ENCODE measurements at regions not wholly inside any gene's neighbourhood (a gene's known extent, or its start where the extent isn't known, plus 50 kb on each side); places are given as distances from the start of the nearest gene placed in this dataset.
A peak's percentile ranks its signal among the peaks of the same experiment; 100 is the strongest.

DNA sequence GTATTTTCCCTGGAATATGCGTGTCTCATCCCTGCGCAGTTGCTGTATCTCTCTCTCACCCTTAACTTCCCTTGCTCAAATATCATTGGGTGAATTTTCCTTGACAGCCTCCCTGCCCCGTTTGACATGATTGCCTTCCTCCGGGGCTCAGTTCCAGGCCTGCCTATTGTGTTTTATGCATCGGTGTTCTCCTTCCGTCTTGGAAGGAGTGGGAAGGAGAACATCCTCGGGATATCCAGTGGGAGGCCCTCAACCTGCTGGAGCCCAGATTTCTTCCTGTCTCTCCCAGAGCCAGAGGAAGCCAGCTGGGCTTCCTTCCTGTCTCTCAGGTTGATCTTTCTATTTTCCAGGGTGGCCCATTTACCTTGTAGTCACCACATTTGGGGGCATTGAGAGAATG lies 434.7 kb upstream of the HS6ST1 start:
- Mint-ChIP-seq H3K4me3 (no peak overlapping the region), H3K36me3 (no peaks in the 10 kb centered on the region), H3K27me3 (peaks cover 7% of the 10 kb centered on the region), H3K9me3 (no peaks in the 10 kb centered on the region), H3K4me1 (peaks cover 0 to 2% (median 0%) of the 10 kb centered on the region in 4 donors), H3K27ac (no peak overlapping the region)
- no peaks in the 10 kb centered on the region for H3K36me3 ChIP-seq (ENCODE audit: control insufficient read depth, insufficient read depth, low read length)
- no peak overlapping the region for H3K27ac ChIP-seq (ENCODE audit: insufficient read depth, low read length, poor library complexity, severe bottlenecking)
- no peaks in the 10 kb centered on the region for H3K4me1 ChIP-seq (ENCODE audit: control insufficient read depth, insufficient read depth, low read length, poor library complexity, severe bottlenecking)
- no peaks in the 10 kb centered on the region for H3K27me3 ChIP-seq (ENCODE audit: control insufficient read depth, insufficient read depth, low read length)
- DNase-seq: no peak
- ATAC-seq (ENCODE audit: low read depth in 2 of 2): no peak
- no peaks in the 10 kb centered on the region for H3K9me3 ChIP-seq (ENCODE audit: control insufficient read depth in 2 of 2, low read length in 2 of 2)
- no peak overlapping the region for H3K4me3 ChIP-seq (ENCODE audit: low read depth, low read length)

DNA sequence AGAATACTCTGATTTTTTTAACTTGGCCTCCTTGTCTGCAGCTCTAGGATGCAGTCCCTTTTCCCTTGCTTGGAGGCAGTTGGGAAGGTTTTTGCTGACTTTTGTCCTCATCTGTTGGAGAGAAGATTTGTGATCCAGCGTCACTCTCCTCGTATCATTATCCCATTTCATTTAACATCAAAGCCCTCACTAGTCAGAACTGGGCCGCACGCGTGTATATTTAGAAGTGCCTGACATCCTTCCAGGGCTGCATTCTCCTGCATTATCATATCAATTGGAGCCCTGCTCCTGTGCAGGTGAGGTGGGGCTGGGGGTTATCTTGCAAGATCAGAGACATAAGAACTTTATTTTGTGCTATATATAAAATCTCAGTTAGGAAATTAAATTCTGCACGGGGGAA lies 435.1 kb upstream of the HS6ST1 start:
- no peaks in the 10 kb centered on the region for H3K36me3 Mint-ChIP-seq
- no peak for ATAC-seq (ENCODE audit: low read depth in 2 of 2)
- peaks cover 0 to 2% (median 0%) of the 10 kb centered on the region in 4 donors for H3K4me1 Mint-ChIP-seq
- Histone ChIP-seq H3K27ac (ENCODE audit: insufficient read depth, low read length, poor library complexity, severe bottlenecking) (no peak overlapping the region), H3K36me3 (ENCODE audit: control insufficient read depth, insufficient read depth, low read length) (no peaks in the 10 kb centered on the region), H3K4me3 (ENCODE audit: low read depth, low read length) (no peak overlapping the region), H3K9me3 (ENCODE audit: control insufficient read depth in 2 of 2, low read length in 2 of 2) (no peaks in the 10 kb centered on the region), H3K4me1 (ENCODE audit: control insufficient read depth, insufficient read depth, low read length, poor library complexity, severe bottlenecking) (no peaks in the 10 kb centered on the region), H3K27me3 (ENCODE audit: control insufficient read depth, insufficient read depth, low read length) (no peaks in the 10 kb centered on the region)
- H3K4me3 Mint-ChIP-seq: no peak overlapping the region
- DNase-seq: no peak
- no peaks in the 10 kb centered on the region for H3K9me3 Mint-ChIP-seq
- peaks cover 7% of the 10 kb centered on the region for H3K27me3 Mint-ChIP-seq
- H3K27ac Mint-ChIP-seq: no peak overlapping the region

DNA sequence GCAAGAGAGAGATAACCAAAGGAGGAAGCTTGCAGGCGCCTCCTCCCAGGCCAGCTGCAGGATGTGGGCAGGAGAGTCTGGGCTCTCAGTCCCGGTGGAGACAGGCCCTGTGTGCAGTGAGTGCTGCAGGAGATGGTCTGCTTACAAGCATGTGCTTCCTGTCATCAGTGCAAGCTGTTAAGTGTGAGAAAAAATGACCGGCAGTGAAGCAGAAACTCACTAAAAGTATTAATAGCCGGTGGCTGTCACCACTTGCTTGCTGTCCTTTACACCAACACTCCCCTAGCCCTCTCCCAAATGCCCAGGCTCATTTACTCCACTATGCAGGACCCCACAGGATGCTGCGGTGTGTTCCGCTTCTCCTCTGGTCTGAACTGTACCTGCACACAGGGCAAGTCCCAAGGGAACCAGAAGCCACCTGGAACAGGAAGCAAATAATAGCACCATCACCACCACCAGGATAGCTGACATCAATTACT lies 435.6 kb upstream of the HS6ST1 start:
- Histone ChIP-seq H3K4me3 (ENCODE audit: low read depth, low read length) (no peak overlapping the region), H3K27ac (ENCODE audit: insufficient read depth, low read length, poor library complexity, severe bottlenecking) (no peak overlapping the region), H3K4me1 (ENCODE audit: control insufficient read depth, insufficient read depth, low read length, poor library complexity, severe bottlenecking) (no peaks in the 10 kb centered on the region), H3K27me3 (ENCODE audit: control insufficient read depth, insufficient read depth, low read length) (no peaks in the 10 kb centered on the region), H3K9me3 (ENCODE audit: control insufficient read depth in 2 of 2, low read length in 2 of 2) (no peaks in the 10 kb centered on the region), H3K36me3 (ENCODE audit: control insufficient read depth, insufficient read depth, low read length) (no peaks in the 10 kb centered on the region)
- DNase-seq: peak in 1 of 3 donors; percentile 28
- peaks cover 0 to 2% (median 0%) of the 10 kb centered on the region in 4 donors for H3K4me1 Mint-ChIP-seq
- no peaks in the 10 kb centered on the region for H3K36me3 Mint-ChIP-seq
- no peak for ATAC-seq (ENCODE audit: low read depth in 2 of 2)
- peaks cover 7% of the 10 kb centered on the region for H3K27me3 Mint-ChIP-seq
- no peak overlapping the region for H3K4me3 Mint-ChIP-seq
- H3K27ac Mint-ChIP-seq: no peak overlapping the region
- H3K9me3 Mint-ChIP-seq: no peaks in the 10 kb centered on the region

DNA sequence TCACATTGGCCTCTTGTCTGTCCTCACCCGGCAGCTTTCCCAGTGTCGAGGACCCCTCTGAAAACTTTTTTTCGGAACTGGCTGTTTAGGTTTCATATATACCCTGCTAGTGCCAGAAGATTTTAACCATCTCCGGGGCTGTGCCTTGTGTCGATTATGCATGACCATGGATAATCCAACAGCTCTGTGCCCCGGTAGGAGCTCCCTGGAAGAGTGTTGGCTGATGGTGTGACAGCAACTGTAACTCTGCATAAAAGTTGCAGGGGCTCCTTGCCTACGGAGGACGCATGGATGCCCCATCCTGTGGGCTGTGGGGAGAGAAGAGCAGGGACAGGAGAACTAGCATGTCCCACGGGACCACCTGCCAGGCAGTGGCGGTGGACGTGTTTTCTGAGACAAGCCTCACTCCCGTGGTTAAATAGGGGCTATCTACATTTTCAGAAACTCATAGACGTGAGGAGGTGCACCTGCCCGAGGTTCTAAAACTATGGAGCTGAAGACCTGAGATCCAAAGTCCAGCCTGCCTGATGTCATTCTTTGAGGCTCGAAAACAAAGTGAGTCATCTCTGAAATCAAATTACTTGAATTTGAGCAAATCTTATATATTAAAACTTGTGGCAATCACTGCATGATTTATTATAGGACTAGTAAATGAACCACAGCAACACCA lies 437.2 kb upstream of the HS6ST1 start:
- H3K36me3 Mint-ChIP-seq: no peaks in the 10 kb centered on the region
- peaks cover 7% of the 10 kb centered on the region for H3K27me3 Mint-ChIP-seq
- H3K4me3 ChIP-seq (ENCODE audit: low read depth, low read length): no peak overlapping the region
- H3K4me3 Mint-ChIP-seq: no peak overlapping the region
- peaks cover 0 to 5% (median 0%) of the 10 kb centered on the region in 7 donors for H3K9me3 Mint-ChIP-seq
- H3K36me3 ChIP-seq (ENCODE audit: control insufficient read depth, insufficient read depth, low read length): no peaks in the 10 kb centered on the region
- no peaks in the 10 kb centered on the region for H3K27me3 ChIP-seq (ENCODE audit: control insufficient read depth, insufficient read depth, low read length)
- H3K4me1 Mint-ChIP-seq: peaks cover 0 to 2% (median 0%) of the 10 kb centered on the region in 4 donors
- no peaks in the 10 kb centered on the region for H3K4me1 ChIP-seq (ENCODE audit: control insufficient read depth, insufficient read depth, low read length, poor library complexity, severe bottlenecking)
- H3K27ac Mint-ChIP-seq: no peak overlapping the region
- DNase-seq (no peak), ATAC-seq (ENCODE audit: low read depth in 2 of 2) (no peak)
- no peak overlapping the region for H3K27ac ChIP-seq (ENCODE audit: insufficient read depth, low read length, poor library complexity, severe bottlenecking)
- no peaks in the 10 kb centered on the region for H3K9me3 ChIP-seq (ENCODE audit: control insufficient read depth in 2 of 2, low read length in 2 of 2)

DNA sequence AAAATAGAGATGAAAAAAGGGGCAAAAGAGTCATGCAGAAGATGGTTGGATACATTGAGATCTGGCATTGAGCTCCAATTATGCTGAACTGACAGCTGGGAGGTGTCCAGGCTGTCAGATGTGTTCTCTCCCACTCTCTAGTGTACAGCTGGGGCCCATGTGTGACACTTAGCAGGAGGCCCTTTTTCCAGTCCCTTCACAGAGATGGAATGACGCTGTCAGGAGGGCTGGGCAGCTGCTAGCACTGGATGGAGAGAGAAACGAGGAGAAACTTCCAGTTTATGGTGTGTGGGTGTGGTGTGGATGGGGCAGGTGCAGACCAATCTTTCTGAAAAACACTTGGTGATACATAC lies 437.7 kb upstream of the HS6ST1 start:
- ATAC-seq (ENCODE audit: low read depth in 2 of 2) (no peak), DNase-seq (no peak)
- Histone ChIP-seq H3K27ac (ENCODE audit: insufficient read depth, low read length, poor library complexity, severe bottlenecking) (no peak overlapping the region), H3K27me3 (ENCODE audit: control insufficient read depth, insufficient read depth, low read length) (no peaks in the 10 kb centered on the region), H3K4me1 (ENCODE audit: control insufficient read depth, insufficient read depth, low read length, poor library complexity, severe bottlenecking) (no peaks in the 10 kb centered on the region), H3K36me3 (ENCODE audit: control insufficient read depth, insufficient read depth, low read length) (no peaks in the 10 kb centered on the region), H3K9me3 (ENCODE audit: control insufficient read depth in 2 of 2, low read length in 2 of 2) (no peaks in the 10 kb centered on the region), H3K4me3 (ENCODE audit: low read depth, low read length) (no peak overlapping the region)
- peaks cover 0 to 10% (median 0%) of the 10 kb centered on the region in 7 donors for H3K9me3 Mint-ChIP-seq
- peaks cover 7% of the 10 kb centered on the region for H3K27me3 Mint-ChIP-seq
- H3K27ac Mint-ChIP-seq: no peak overlapping the region
- peaks cover 0 to 2% (median 0%) of the 10 kb centered on the region in 4 donors for H3K4me1 Mint-ChIP-seq
- H3K4me3 Mint-ChIP-seq: no peak overlapping the region
- H3K36me3 Mint-ChIP-seq: no peaks in the 10 kb centered on the region

DNA sequence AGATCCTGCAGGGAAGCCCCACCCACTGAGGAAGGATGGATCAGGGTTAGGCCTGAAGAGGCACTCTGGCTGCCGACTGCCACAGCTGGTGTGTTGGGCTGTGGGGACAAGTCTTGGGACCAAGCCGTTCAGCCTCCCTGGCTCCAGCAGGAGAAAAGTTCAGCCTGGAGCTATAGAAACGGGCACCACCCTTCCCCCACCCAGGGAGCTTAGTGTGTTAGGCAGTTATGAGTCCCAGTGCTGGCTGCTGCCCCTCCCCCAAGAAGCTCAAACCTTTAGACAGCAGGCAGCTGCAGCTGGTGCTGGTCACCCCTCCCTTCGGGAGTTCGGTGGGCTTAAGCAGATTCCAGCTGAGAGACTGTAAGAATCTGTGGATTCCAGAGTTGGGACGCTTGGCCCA lies 447.1 kb upstream of the HS6ST1 start:
- no peak overlapping the region for H3K27ac Mint-ChIP-seq
- H3K4me1 Mint-ChIP-seq: no peaks in the 10 kb centered on the region
- no peaks in the 10 kb centered on the region for H3K36me3 Mint-ChIP-seq
- H3K4me3 ChIP-seq (ENCODE audit: low read depth, low read length): no peak overlapping the region
- no peak for DNase-seq
- no peak for ATAC-seq (ENCODE audit: low read depth in 2 of 2)
- H3K9me3 Mint-ChIP-seq: peaks cover 0 to 29% (median 5%) of the 10 kb centered on the region in 7 donors
- no peak overlapping the region for H3K4me3 Mint-ChIP-seq
- no peaks in the 10 kb centered on the region for H3K36me3 ChIP-seq (ENCODE audit: control insufficient read depth, insufficient read depth, low read length)
- H3K27me3 Mint-ChIP-seq: no peaks in the 10 kb centered on the region
- H3K4me1 ChIP-seq (ENCODE audit: control insufficient read depth, insufficient read depth, low read length, poor library complexity, severe bottlenecking): no peaks in the 10 kb centered on the region
- no peak overlapping the region for H3K27ac ChIP-seq (ENCODE audit: insufficient read depth, low read length, poor library complexity, severe bottlenecking)
- H3K9me3 ChIP-seq (ENCODE audit: control insufficient read depth in 2 of 2, low read length in 2 of 2): peaks cover 0 to 3% of the 10 kb centered on the region in 2 experiments
- H3K27me3 ChIP-seq (ENCODE audit: control insufficient read depth, insufficient read depth, low read length): no peaks in the 10 kb centered on the region

DNA sequence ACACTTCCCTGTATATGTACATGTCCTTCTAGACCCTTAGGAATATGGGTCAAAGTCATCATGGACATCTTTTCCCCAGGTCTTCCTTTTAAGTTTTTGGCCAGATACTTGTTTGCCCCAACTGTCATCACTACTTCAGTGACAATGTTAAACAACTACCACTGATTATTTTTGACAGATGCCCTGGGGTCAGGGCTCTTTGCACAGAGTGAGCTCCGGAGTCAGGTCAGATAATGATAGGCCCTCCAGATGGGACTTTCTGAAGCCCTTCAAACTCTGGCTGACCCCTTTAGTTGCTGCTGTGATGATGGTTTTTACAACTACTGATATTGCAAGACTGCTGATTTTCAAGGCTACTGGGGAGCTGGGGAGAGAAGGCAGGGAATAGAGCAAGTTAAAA lies 449.4 kb upstream of the HS6ST1 start:
- Mint-ChIP-seq H3K36me3 (no peaks in the 10 kb centered on the region), H3K4me3 (no peak overlapping the region), H3K4me1 (no peaks in the 10 kb centered on the region), H3K27ac (no peak overlapping the region), H3K9me3 (peaks cover 0 to 15% (median 5%) of the 10 kb centered on the region in 7 donors), H3K27me3 (no peaks in the 10 kb centered on the region)
- no peaks in the 10 kb centered on the region for H3K27me3 ChIP-seq (ENCODE audit: control insufficient read depth, insufficient read depth, low read length)
- H3K4me1 ChIP-seq (ENCODE audit: control insufficient read depth, insufficient read depth, low read length, poor library complexity, severe bottlenecking): no peaks in the 10 kb centered on the region
- no peak for DNase-seq
- no peak overlapping the region for H3K4me3 ChIP-seq (ENCODE audit: low read depth, low read length)
- H3K27ac ChIP-seq (ENCODE audit: insufficient read depth, low read length, poor library complexity, severe bottlenecking): no peak overlapping the region
- H3K36me3 ChIP-seq (ENCODE audit: control insufficient read depth, insufficient read depth, low read length): no peaks in the 10 kb centered on the region
- peaks cover 0 to 3% of the 10 kb centered on the region in 2 experiments for H3K9me3 ChIP-seq (ENCODE audit: control insufficient read depth in 2 of 2, low read length in 2 of 2)
- no peak for ATAC-seq (ENCODE audit: low read depth in 2 of 2)

DNA sequence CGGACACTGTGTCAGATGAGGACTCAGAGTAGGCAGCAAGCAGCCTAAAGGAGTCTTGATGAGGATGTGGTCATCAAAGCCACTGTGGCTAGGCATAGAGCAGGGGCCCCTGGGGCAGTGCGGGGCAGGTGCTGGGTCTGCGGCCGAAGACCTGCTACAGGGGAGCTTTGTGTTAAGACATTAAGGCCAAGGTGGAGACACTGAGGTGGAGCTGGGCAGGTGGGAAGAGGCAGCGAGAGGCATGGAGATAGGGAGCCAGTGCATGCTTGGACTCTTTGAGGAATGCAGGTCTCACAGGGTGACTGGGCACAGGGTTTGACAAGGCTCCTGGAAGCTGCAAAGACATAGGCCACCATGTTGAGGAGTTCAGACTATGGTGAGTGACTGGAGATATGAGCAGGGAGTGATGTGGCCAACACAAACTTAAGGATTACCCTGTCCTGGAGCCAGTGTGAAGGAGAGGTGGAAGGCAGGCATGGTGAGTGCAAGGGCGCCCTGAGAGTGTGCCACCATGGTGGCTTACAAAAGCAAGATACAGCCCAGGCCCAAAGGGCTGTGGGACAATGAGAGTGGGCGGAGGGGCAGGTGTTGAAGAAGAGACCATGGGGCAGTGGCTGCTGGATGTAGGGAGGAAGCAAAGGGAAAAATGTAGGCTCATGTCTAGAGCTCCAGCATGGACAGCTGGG lies 450.9 kb upstream of the HS6ST1 start:
- H3K27ac Mint-ChIP-seq: no peak overlapping the region
- no peak overlapping the region for H3K4me3 Mint-ChIP-seq

More for the DNA sequence above, 450.9 kb upstream of the HS6ST1 start:
- Histone ChIP-seq H3K9me3 (ENCODE audit: control insufficient read depth in 2 of 2, low read length in 2 of 2) (no peaks in the 10 kb centered on the region), H3K36me3 (ENCODE audit: control insufficient read depth, insufficient read depth, low read length) (no peaks in the 10 kb centered on the region), H3K4me3 (ENCODE audit: low read depth, low read length) (no peak overlapping the region), H3K27ac (ENCODE audit: insufficient read depth, low read length, poor library complexity, severe bottlenecking) (no peak overlapping the region), H3K27me3 (ENCODE audit: control insufficient read depth, insufficient read depth, low read length) (no peaks in the 10 kb centered on the region), H3K4me1 (ENCODE audit: control insufficient read depth, insufficient read depth, low read length, poor library complexity, severe bottlenecking) (no peaks in the 10 kb centered on the region)
- Mint-ChIP-seq H3K9me3 (peaks cover 0 to 6% (median 3%) of the 10 kb centered on the region in 7 donors), H3K36me3 (no peaks in the 10 kb centered on the region), H3K4me1 (no peaks in the 10 kb centered on the region), H3K27me3 (no peaks in the 10 kb centered on the region)
- DNase-seq (no peak), ATAC-seq (ENCODE audit: low read depth in 2 of 2) (no peak)

Measured in CD4-positive, CD25-positive, alpha-beta regulatory T cell (primary cell).